ENCODE measurements at regions not wholly inside any gene's neighbourhood (a gene's known extent, or its start where the extent isn't known, plus 50 kb on each side); places are given as distances from the start of the nearest gene placed in this dataset.
"Not testable (repeated sequence)": the region's sequence is repeated elsewhere in the genome, so short reads cannot be mapped to it uniquely, and the experiment has no call there.

- no peak for DNase-seq (ENCODE audit: low read depth)
- no peak for TF ChIP-seq CTCF (IDR thresholded peaks at IDR 0.05; ENCODE audit: insufficient read depth, low read depth, low read length, missing control alignments)
- no peak overlapping the region for H3K4me3 ChIP-seq (ENCODE audit: low read depth, low read length)
Measured at GRCh38 chr3:137866933-137867332, 102.8 kb downstream of the SOX14 start.

- H3K4me3 ChIP-seq (ENCODE audit: low read depth, low read length), result no peak overlapping the region
- TF ChIP-seq CTCF (IDR thresholded peaks at IDR 0.05; ENCODE audit: insufficient read depth, low read depth, low read length, missing control alignments), result no peak
- DNase-seq (ENCODE audit: low read depth), result no peak
Measured at GRCh38 chr3:137867611-137868010, 103.5 kb downstream of the SOX14 start.

GRCh38 chr3:137869022-137869421 is 104.9 kb downstream of the SOX14 start:
- DNase-seq (ENCODE audit: low read depth), result no peak
- no peak for TF ChIP-seq CTCF (IDR thresholded peaks at IDR 0.05; ENCODE audit: insufficient read depth, low read depth, low read length, missing control alignments)
- H3K4me3 ChIP-seq (ENCODE audit: low read depth, low read length), result no peak overlapping the region

- not testable (repeated sequence) for DNase-seq (ENCODE audit: low read depth); H3K4me3 ChIP-seq (ENCODE audit: low read depth, low read length)
Measured at GRCh38 chr3:137872589-137872988, 108.5 kb downstream of the SOX14 start.

GRCh38 chr3:137896842-137897241 is 113.1 kb upstream of the CLDN18 start:
- DNase-seq (ENCODE audit: low read depth); H3K4me3 ChIP-seq (ENCODE audit: low read depth, low read length): not testable (repeated sequence)

- no peak overlapping the region for H3K4me3 ChIP-seq (ENCODE audit: low read depth, low read length)
- TF ChIP-seq CTCF (IDR thresholded peaks at IDR 0.05; ENCODE audit: insufficient read depth, low read depth, low read length, missing control alignments), result no peak
- DNase-seq (ENCODE audit: low read depth), result no peak
Measured at GRCh38 chr3:137906985-137907649, 102.8 kb upstream of the CLDN18 start.

GRCh38 chr3:137924628-137925027 is 85.3 kb upstream of the CLDN18 start:
- no peak overlapping the region for H3K4me3 ChIP-seq (ENCODE audit: low read depth, low read length)
- no peak for DNase-seq (ENCODE audit: low read depth)
- TF ChIP-seq CTCF (IDR thresholded peaks at IDR 0.05; ENCODE audit: insufficient read depth, low read depth, low read length, missing control alignments), result no peak

- DNase-seq (ENCODE audit: low read depth), result no peak
- H3K4me3 ChIP-seq (ENCODE audit: low read depth, low read length), result no peak overlapping the region
- no peak for TF ChIP-seq CTCF (IDR thresholded peaks at IDR 0.05; ENCODE audit: insufficient read depth, low read depth, low read length, missing control alignments)
Measured at GRCh38 chr3:137925080-137925479, 84.9 kb upstream of the CLDN18 start.
